HK-2 (cell line): ENCODE measurements at regions not wholly inside any gene's neighbourhood (a gene's known extent, or its start where the extent isn't known, plus 50 kb on each side); places are given as distances from the start of the nearest gene placed in this dataset.
"Not testable (repeated sequence)": the region's sequence is repeated elsewhere in the genome, so short reads cannot be mapped to it uniquely, and the experiment has no call there.

Experiments used
- DNase-seq: peaks from one replicate; pipeline ENCODE4 v3.0.0-alpha.2; 2018; ENCODE audit not compliant: unreplicated experiment

DNA sequence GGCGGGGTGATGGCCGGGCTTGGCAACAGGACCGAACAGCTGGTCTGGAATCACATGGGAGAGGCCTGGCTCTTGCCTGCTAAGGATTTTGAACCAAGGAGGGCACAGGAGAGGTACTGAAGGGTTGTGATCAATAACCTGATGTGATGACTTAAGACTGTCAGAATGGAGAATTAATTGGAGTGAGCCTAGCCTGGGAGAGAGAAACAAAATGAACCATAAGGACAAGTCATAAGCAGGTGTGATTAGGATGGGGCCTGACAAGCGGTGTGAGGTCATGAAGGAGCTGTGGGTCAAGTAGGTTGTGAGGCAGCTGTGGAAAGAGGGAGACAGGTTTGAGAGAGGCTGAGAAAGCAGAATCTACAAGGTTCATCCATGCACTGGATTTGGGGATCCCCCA is 104.6 kb downstream of the MED10 start:
- DNase-seq: no peak

DNA sequence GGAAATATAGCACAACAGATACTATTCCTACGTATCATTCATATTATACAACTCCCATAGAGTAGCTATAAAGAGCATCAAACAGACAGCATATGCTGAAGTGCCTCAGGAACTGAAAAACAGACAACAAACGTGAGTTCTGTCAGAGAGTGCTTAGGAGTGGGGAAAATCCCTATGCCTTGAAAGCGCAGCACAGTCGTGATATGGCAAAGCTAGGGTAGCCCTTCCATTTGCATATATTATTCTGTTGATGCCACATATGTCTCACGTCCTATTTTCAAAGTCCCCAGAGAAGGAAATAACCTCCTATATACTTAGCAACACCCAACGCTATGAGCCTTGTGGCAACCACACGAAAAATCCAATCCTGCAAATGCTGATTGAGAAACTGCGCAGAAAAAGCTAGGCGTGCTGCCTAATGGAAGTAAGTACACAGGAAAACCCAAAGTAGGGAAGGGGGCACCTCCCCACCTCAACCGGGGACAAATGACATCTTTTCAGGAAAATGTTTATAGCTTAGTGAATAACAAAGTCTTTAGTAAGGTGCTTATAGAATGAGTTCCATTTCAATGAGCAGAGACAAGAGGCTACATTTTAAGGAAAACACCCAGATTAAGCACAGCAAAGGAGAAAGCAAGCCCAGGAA is 105.1 kb downstream of the MED10 start:
- DNase-seq: no peak

- DNase-seq: no peak
These were observed 108.4 kb downstream of the MED10 start for GRCh38 chr5:6269925-6270324.

- DNase-seq: no peak
These were observed 111.6 kb downstream of the MED10 start for GRCh38 chr5:6266671-6267197.

DNA sequence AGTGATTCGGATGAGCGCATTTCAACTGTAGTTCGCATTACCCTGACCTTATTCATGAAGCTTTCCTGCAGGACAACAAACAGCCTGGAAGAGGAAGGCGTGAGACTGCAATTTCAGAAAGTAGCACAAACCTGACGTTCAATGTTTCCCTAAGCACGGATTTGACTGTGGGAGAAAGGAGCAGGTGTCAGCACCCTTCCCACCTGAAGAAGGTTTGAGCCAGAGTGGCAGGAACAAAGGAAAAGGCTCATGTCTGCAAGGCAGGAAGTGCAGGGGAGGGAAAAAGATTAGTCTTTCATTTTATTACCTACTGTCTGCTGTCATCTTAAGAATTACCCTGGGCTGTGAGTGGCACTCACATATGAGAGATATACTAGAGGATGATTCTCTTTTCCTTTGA is 114.0 kb downstream of the MED10 start:
- DNase-seq: no peak

GRCh38 chr5:6262651-6263363 is 115.5 kb downstream of the MED10 start:
- DNase-seq: no peak

DNA sequence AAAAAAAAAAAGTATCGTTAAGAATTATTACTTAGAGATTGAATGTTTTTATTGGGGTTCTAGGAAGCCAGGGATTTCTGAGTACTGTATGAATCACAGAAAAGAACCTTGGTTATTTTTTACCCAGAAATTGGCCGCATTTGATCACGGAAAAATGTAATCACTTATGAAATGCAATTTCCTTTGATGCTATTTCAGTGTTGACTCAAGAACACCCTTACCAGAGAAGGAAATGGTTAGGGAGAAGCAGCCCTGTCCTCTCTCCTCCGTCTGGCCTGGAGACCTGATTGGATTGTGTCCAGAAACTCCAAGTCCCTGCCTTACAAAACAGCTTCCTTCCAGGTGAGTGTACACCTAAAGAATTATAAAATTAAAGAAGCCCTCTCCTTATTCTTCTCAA is 116.7 kb downstream of the MED10 start:
- DNase-seq: no peak

GRCh38 chr5:6261256-6261655 is 117.1 kb downstream of the MED10 start:
- no peak for DNase-seq

DNA sequence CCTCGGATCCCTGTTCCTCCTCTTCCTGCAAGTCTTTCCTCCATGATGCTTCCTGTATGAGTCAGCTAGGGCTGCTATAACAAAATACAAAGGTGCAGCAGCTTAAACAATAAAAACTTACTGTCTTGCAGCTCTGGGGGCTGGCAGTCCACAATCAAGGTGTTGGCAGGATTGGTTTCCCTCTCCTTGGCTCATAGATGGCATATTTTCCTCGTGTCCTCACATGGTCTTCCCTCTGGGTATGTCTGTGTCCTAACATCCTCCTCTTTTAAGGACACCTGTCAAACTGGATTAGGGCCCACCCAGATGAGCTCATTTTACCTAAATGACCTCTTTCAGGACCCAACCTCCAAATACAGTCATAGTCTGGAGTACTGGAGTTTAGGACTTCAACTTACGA is 117.5 kb downstream of the MED10 start:
- DNase-seq: no peak

GRCh38 chr5:6256901-6257300 is 121.4 kb downstream of the MED10 start:
- DNase-seq: no peak

- no peak for DNase-seq
These were observed 122.4 kb downstream of the MED10 start for GRCh38 chr5:6255956-6256355.

GRCh38 chr5:6253846-6254245 is 124.5 kb downstream of the MED10 start:
- DNase-seq: no peak

GRCh38 chr5:6253281-6253680 is 125.1 kb downstream of the MED10 start:
- no peak for DNase-seq

GRCh38 chr5:6252581-6252980 is 125.8 kb downstream of the MED10 start:
- no peak for DNase-seq

DNA sequence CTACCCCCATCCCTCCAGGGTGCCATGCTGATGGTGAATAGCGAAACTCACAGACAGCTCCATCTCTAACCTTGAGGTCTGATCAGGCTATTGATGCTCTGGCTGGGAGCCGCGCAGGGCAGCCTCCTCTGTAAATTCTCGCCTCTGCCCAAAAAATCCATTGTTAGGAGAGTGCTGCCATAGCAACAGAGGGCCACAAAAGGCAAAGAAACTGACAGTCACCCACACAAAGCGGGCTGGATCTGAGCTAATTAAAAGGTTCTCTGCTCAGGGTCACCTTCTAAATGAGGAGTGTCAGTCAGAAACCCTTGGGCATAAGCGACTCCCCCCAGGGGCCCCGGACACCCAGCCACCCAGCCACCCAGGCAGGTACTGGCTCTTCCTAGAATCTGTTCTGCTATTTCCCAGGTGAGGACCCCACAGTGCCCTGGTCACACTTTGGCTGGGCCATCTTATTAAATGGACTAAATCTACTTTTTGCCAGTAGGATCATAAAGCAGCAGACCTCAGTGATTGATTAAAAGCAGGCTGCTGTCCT is 126.7 kb downstream of the MED10 start:
- no peak for DNase-seq

GRCh38 chr5:6250121-6250520 is 128.2 kb downstream of the MED10 start:
- no peak for DNase-seq

- no peak for DNase-seq
These were observed 130.2 kb downstream of the MED10 start for GRCh38 chr5:6248132-6248531.

DNA sequence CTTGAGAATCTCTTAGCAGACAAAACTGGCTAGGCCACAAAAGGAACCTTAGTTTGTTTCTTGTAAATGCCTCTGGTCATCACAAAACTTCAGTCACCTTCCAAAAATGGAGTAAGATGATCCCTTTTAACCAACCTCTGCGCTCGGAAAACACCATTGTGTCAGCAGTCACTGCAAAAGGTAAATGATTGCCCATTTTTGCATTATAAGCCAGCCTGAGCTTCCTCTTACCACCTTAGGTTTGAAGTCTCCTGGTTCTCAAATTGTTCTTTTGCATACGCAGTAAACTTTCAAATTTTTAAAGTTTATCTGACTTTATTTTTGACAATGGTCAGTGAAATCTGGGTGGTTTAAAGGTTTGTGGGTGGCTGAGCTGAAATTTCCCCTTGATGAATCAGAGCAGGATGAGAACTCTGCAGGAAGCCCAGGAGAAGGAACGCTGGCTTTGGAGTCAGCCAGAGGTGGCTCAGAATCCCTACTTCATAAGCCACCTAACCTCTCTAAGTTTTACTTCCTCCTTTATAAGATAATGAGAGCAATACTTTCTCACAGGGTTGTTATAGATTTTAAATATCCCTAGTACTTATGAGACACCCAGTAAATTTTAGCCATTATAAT is 131.4 kb downstream of the MED10 start:
- no peak for DNase-seq

- DNase-seq: no peak
These were observed 134.0 kb downstream of the MED10 start for GRCh38 chr5:6244339-6244714.

- no peak for DNase-seq
These were observed 134.5 kb downstream of the MED10 start for GRCh38 chr5:6243706-6244338.

DNA sequence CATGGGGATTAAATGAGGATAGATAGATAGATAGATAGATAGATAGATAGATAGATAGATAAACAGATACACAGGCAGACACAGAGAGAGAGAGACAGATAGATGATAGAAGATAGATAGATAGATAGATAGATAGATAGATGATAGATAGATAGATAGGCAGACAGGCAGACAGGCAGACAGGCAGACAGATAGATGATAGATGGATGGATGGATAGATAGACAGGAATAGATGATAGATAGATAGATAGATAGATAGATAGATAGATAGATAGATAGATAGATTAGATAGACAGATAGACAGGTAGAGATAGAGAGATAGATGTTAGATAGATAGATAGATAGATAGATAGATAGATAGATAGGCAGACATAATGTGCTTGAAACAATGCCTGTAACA is 137.3 kb downstream of the MED10 start:
- not testable (repeated sequence) for DNase-seq

DNA sequence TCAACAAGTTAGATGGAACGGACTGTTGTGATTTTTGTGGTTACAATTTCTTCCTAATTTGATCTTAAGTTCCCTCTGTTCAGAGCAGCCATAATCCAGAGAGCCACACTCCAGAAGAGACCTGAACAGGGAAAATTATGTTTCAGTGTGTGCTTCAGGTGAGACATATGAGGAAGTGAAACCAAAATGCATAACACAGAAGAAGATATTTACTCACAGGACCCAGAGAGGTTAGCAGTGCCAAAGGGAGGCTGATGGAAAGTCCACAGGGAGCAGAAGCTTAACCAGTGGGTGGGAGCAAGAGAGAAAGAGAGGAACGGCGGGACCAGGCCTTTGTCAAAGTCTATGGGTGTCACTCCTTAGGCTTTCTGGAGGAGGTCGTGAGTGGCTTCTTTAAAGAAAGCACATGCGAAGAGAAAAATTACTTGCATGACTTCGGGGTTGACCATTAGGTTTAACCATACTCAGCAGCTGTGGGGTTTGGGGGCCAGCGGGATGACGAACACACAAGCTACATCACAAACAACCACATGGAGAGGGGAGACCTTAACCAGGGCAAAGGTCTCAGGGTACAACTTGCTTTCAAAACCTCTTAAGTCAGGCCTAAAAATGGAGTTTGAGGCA is 141.4 kb downstream of the MED10 start:
- no peak for DNase-seq
